HEK293 (cell line): ENCODE measurements at regions not wholly inside any gene's neighbourhood (a gene's known extent, or its start where the extent isn't known, plus 50 kb on each side); places are given as distances from the start of the nearest gene placed in this dataset.

ENCODE experiments used
- CTCF ChIA-PET: fragments of 350-600 bp; formaldehyde crosslinking; extraction: SDS; loops from one replicate; lab custom pipeline; 2021; ENCODE audit warnings: antibody characterized with exemption; lab: Yijun Ruan, JAX
- POLR2A ChIA-PET: fragments of 300-600 bp; formaldehyde crosslinking; extraction: SDS; loops from one replicate; lab custom pipeline; 2020; ENCODE audit warnings: antibody characterized with exemption, inconsistent platforms; lab: Yijun Ruan, JAX
- H3K27ac ChIP-seq: fragments of 200-500 bp; sonication (Bioruptor generic); 2 replicates; pipeline ENCODE4 v1.5.1; 2014; ENCODE audit warnings: low read depth, low read length, control low read depth, inconsistent platforms; ENCODE audit errors: extremely low read depth
- H3K36me3 ChIP-seq, 2 experiments: fragments of 200-500 bp in 1 of 2; sonication (Bioruptor generic) in 1 of 2; 1 replicate in 1 of 2; 2 replicates in 1 of 2; pipeline ENCODE4 v1.5.1; 2014 to 2017; ENCODE audit warnings: inconsistent platforms in 2 of 2, low read length in 2 of 2; ENCODE audit not compliant: control insufficient read depth in 2 of 2, insufficient read depth in 1 of 2
- H3K4me1 ChIP-seq: fragments of 200-500 bp; sonication (Bioruptor generic); 2 replicates; pipeline ENCODE4 v1.5.1; 2014; ENCODE audit warnings: mild to moderate bottlenecking, low read length, inconsistent platforms; ENCODE audit not compliant: control insufficient read depth, insufficient read depth
- H3K4me3 ChIP-seq: 2 replicates; pipeline ENCODE4 v1.5.1; 2011; ENCODE audit warnings: low read depth, mild to moderate bottlenecking, control low read depth, low read length, moderate library complexity
- H3K9me3 ChIP-seq: fragments of 200-500 bp; sonication (Bioruptor generic); 2 replicates; pipeline ENCODE4 v1.5.1; 2014; ENCODE audit warnings: low read depth, low read length, inconsistent platforms; ENCODE audit not compliant: control insufficient read depth, insufficient read depth
- GLIS1 ChIP-seq: fragments of 450-650 bp; formaldehyde crosslinking; IDR thresholded peaks from 2 replicates; pipeline ENCODE4 v1.5.1; 2016; ENCODE audit warnings: missing biosample characterization, missing genetic modification characterization
- GLIS2 ChIP-seq: fragments of 450-650 bp; formaldehyde crosslinking; IDR thresholded peaks from 2 replicates; pipeline ENCODE4 v1.5.1; 2016; ENCODE audit warnings: missing biosample characterization, missing genetic modification characterization
- SALL2 ChIP-seq: fragments of 450-650 bp; formaldehyde crosslinking; IDR thresholded peaks from 2 replicates; pipeline ENCODE4 v1.5.0; 2017; ENCODE audit warnings: missing biosample characterization, mild to moderate bottlenecking, missing genetic modification characterization, borderline replicate concordance
- SETDB1 ChIP-seq: IDR thresholded peaks from one replicate; pipeline ENCODE4 v1.6.1; 2017; ENCODE audit warnings: mild to moderate bottlenecking, low read length, moderate library complexity, mixed read lengths; ENCODE audit not compliant: insufficient read length
- WT1 ChIP-seq: fragments of 450-650 bp; formaldehyde crosslinking; IDR thresholded peaks from 2 replicates; pipeline ENCODE4 v1.5.1; 2016; ENCODE audit warnings: missing biosample characterization, missing genetic modification characterization
- ZBTB17 ChIP-seq: fragments of 450-650 bp; formaldehyde crosslinking; IDR thresholded peaks from 2 replicates; pipeline ENCODE4 v1.5.1; 2016; ENCODE audit warnings: missing biosample characterization, missing genetic modification characterization
- ZNF354C ChIP-seq: fragments of 450-650 bp; formaldehyde crosslinking; IDR thresholded peaks from 2 replicates; pipeline ENCODE4 v1.5.1; 2016; ENCODE audit warnings: missing biosample characterization, missing genetic modification characterization, low read depth, borderline replicate concordance
- ZNF404 ChIP-seq: fragments of 450-650 bp; formaldehyde crosslinking; IDR thresholded peaks from 2 replicates; pipeline ENCODE4 v1.5.1; 2017; ENCODE audit warnings: missing biosample characterization, missing genetic modification characterization
- ZNF426 ChIP-seq: fragments of 450-650 bp; formaldehyde crosslinking; IDR thresholded peaks from 2 replicates; pipeline ENCODE4 v1.5.1; 2017; ENCODE audit warnings: missing biosample characterization, missing genetic modification characterization, mild to moderate bottlenecking, inconsistent platforms, moderate library complexity
- ZNF473 ChIP-seq: fragments of 450-650 bp; formaldehyde crosslinking; IDR thresholded peaks from 2 replicates; pipeline ENCODE4 v1.5.1; 2017; ENCODE audit warnings: missing biosample characterization, missing genetic modification characterization
- ZNF514 ChIP-seq: fragments of 450-650 bp; formaldehyde crosslinking; IDR thresholded peaks from 2 replicates; pipeline ENCODE4 v1.5.1; 2016; ENCODE audit warnings: missing biosample characterization, missing genetic modification characterization
- ZNF518A ChIP-seq: fragments of 450-650 bp; formaldehyde crosslinking; conservative IDR thresholded peaks from 2 replicates; pipeline ENCODE4 v1.5.1; 2016; ENCODE audit warnings: low read depth, missing biosample characterization, missing genetic modification characterization
- ZNF626 ChIP-seq: fragments of 450-650 bp; sonication (Bioruptor Pico); formaldehyde crosslinking; IDR thresholded peaks from 2 replicates; pipeline ENCODE4 v1.5.1; 2018; ENCODE audit warnings: missing biosample characterization, missing genetic modification characterization, inconsistent platforms
- ZNF660 ChIP-seq: fragments of 450-650 bp; IDR thresholded peaks from 2 replicates; pipeline ENCODE4 v1.5.1; 2018; ENCODE audit warnings: missing biosample characterization, mild to moderate bottlenecking, missing genetic modification characterization
- ZNF704 ChIP-seq: fragments of 450-650 bp; formaldehyde crosslinking; IDR thresholded peaks from 2 replicates; pipeline ENCODE4 v1.5.1; 2016; ENCODE audit warnings: missing biosample characterization, missing genetic modification characterization
- ZNF837 ChIP-seq: fragments of 450-650 bp; formaldehyde crosslinking; IDR thresholded peaks from 2 replicates; pipeline ENCODE4 v1.5.1; 2016; ENCODE audit warnings: missing biosample characterization, missing genetic modification characterization
- TF ChIP-seq, protein P1 (sequence below): fragments of 450-650 bp; formaldehyde crosslinking; IDR thresholded peaks from 2 replicates; pipeline ENCODE4 v1.5.1; 2016; ENCODE audit warnings: missing biosample characterization, missing genetic modification characterization, low read depth
- TF ChIP-seq, protein P2 (sequence below): fragments of 450-650 bp; formaldehyde crosslinking; IDR thresholded peaks from 2 replicates; pipeline ENCODE4 v1.5.1; 2016; ENCODE audit warnings: missing biosample characterization, missing genetic modification characterization, borderline replicate concordance

DNA sequence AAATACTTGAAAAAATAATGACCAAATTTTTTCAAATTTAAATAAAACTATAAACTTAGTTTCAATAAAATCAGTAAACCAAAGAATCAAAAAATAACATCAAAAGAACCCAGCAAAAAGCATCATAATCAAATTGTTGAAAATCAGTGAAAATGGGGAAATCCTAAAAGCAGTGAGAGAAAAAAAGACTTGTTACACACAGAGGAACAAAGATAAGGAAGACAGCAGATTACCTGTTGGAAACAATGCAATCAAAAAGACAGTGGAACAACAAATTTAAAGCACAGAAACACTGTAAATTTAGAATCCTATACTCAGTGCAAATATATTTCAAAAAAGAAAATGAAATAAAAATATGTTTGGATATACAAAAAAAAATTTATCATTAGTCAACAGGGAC, 156.2 kb upstream of the LMCD1 start (continued):
- 0 out of 2 replicates have a peak, but pooled peaks have one; percentile 53 for TF ChIP-seq ZNF626 (tag by site-specific recombination)
- TF ChIP-seq ZNF837 (tag by site-specific recombination): no peak
- TF ChIP-seq, protein P1, sequence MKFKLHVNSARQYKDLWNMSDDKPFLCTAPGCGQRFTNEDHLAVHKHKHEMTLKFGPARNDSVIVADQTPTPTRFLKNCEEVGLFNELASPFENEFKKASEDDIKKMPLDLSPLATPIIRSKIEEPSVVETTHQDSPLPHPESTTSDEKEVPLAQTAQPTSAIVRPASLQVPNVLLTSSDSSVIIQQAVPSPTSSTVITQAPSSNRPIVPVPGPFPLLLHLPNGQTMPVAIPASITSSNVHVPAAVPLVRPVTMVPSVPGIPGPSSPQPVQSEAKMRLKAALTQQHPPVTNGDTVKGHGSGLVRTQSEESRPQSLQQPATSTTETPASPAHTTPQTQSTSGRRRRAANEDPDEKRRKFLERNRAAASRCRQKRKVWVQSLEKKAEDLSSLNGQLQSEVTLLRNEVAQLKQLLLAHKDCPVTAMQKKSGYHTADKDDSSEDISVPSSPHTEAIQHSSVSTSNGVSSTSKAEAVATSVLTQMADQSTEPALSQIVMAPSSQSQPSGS (tag by site-specific recombination): no peak
- TF ChIP-seq ZNF704 (tag by site-specific recombination): no peak
- TF ChIP-seq, protein P2, sequence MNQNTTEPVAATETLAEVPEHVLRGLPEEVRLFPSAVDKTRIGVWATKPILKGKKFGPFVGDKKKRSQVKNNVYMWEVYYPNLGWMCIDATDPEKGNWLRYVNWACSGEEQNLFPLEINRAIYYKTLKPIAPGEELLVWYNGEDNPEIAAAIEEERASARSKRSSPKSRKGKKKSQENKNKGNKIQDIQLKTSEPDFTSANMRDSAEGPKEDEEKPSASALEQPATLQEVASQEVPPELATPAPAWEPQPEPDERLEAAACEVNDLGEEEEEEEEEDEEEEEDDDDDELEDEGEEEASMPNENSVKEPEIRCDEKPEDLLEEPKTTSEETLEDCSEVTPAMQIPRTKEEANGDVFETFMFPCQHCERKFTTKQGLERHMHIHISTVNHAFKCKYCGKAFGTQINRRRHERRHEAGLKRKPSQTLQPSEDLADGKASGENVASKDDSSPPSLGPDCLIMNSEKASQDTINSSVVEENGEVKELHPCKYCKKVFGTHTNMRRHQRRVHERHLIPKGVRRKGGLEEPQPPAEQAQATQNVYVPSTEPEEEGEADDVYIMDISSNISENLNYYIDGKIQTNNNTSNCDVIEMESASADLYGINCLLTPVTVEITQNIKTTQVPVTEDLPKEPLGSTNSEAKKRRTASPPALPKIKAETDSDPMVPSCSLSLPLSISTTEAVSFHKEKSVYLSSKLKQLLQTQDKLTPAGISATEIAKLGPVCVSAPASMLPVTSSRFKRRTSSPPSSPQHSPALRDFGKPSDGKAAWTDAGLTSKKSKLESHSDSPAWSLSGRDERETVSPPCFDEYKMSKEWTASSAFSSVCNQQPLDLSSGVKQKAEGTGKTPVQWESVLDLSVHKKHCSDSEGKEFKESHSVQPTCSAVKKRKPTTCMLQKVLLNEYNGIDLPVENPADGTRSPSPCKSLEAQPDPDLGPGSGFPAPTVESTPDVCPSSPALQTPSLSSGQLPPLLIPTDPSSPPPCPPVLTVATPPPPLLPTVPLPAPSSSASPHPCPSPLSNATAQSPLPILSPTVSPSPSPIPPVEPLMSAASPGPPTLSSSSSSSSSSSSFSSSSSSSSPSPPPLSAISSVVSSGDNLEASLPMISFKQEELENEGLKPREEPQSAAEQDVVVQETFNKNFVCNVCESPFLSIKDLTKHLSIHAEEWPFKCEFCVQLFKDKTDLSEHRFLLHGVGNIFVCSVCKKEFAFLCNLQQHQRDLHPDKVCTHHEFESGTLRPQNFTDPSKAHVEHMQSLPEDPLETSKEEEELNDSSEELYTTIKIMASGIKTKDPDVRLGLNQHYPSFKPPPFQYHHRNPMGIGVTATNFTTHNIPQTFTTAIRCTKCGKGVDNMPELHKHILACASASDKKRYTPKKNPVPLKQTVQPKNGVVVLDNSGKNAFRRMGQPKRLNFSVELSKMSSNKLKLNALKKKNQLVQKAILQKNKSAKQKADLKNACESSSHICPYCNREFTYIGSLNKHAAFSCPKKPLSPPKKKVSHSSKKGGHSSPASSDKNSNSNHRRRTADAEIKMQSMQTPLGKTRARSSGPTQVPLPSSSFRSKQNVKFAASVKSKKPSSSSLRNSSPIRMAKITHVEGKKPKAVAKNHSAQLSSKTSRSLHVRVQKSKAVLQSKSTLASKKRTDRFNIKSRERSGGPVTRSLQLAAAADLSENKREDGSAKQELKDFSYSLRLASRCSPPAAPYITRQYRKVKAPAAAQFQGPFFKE (tag by site-specific recombination): no peak
- TF ChIP-seq ZNF518A (tag by site-specific recombination): 0 out of 2 replicates have a peak, but pooled peaks have one; percentile 38

DNA sequence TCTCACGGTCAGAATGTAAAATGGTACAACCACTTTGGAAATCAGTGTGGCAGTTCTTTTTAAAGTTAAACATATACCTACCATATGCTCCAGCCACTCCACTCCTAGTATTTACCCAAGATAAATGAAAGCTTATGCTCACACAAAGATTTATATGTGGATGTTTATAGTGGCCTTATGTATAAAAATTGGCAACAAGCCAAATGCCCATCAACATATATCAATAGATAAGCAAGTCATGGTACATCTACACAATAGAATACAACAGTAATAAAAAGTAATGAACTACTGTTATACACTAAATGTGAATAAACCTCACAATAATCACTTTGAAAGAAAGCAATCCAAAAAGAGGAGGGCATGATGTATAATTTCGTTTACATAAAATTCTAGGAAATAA, 153.5 kb upstream of the LMCD1 start:
- TF ChIP-seq ZNF354C (tag by site-specific recombination) (no peak), ZBTB17 (no peak), SETDB1 (no peak), ZNF514 (tag by site-specific recombination) (no peak), ZNF660 (no peak), ZNF426 (no peak), SALL2 (no peak), GLIS1 (tag by site-specific recombination) (no peak), GLIS2 (tag by site-specific recombination) (no peak), WT1 (tag by site-specific recombination) (no peak), ZNF404 (tag by site-specific recombination) (no peak), ZNF473 (no peak)
- Histone ChIP-seq H3K27ac (no peak overlapping the region), H3K9me3 (no peaks in the 10 kb centered on the region; the same call in 1 of the 2 replicates), H3K36me3 (no peaks in the 10 kb centered on the region), H3K4me3 (no peak overlapping the region), H3K4me1 (no peaks in the 10 kb centered on the region)
- ChIA-PET CTCF (interaction anchor here (2.3 kb wide), 1 partner anchor 11 kb away, joined by 5 read pairs; no protein-coding TSS in a partner anchor), POLR2A (no interaction called here)
